ENCODE measurements at regions not wholly inside any gene's neighbourhood (a gene's known extent, or its start where the extent isn't known, plus 50 kb on each side); places are given as distances from the start of the nearest gene placed in this dataset.

- Histone ChIP-seq H3K23ac (ENCODE audit: low read depth, low read length) (0 out of 2 replicates have a peak overlapping the region, but pooled peaks have one; percentile 7), H3K18ac (ENCODE audit: low read depth, low read length) (no peak overlapping the region), H3K4ac (ENCODE audit: low read depth, low read length) (no peak overlapping the region), H2BK20ac (ENCODE audit: low read depth, low read length) (no peak overlapping the region), H2AFZ (replicated peaks; ENCODE audit: low read length, poor library complexity) (peak overlapping the region; percentile 24), H3K79me1 (ENCODE audit: low read depth in 1 of 2, low read length in 2 of 2) (no peaks in the 10 kb centered on the region), H3K14ac (replicated peaks; ENCODE audit: low read depth, low read length) (peak overlapping the region; percentile 21; the same call in 1 of the 2 replicates), H2AK9ac (replicated peaks; ENCODE audit: low read depth, low read length, poor library complexity) (no peak overlapping the region), H3K9ac (ENCODE audit: low read depth, low read length) (no peak overlapping the region), H2BK15ac (ENCODE audit: low read depth, low read length) (no peak overlapping the region; the same call in 2 of the 3 replicates), H4K5ac (ENCODE audit: low read depth, low read length) (no peak overlapping the region), H3K4me1 (ENCODE audit: control insufficient read depth, insufficient read depth, low read length) (peaks cover 8% of the 10 kb centered on the region), H2BK5ac (ENCODE audit: low read depth, low read length, poor library complexity, severe bottlenecking) (no peak overlapping the region), H2BK120ac (ENCODE audit: low read depth, low read length) (peak overlapping the region; percentile 9; the same call in 1 of the 2 replicates), H4K20me1 (ENCODE audit: insufficient read depth, low read length) (no peaks in the 10 kb centered on the region), H3K4me3 (ENCODE audit: insufficient read depth, low read depth, low read length) (no peak overlapping the region), H3K27ac (ENCODE audit: insufficient read depth, low read length) (no peak overlapping the region), H3K4me2 (ENCODE audit: low read depth, low read length) (0 out of 2 replicates have a peak overlapping the region, but pooled peaks have one; percentile 8), H4K91ac (ENCODE audit: insufficient read depth, low read depth, low read length) (no peak overlapping the region), H3K36me3 (ENCODE audit: control insufficient read depth, insufficient read depth, low read length) (no peaks in the 10 kb centered on the region), H3K27me3 (ENCODE audit: control insufficient read depth, insufficient read depth, low read length) (no peaks in the 10 kb centered on the region), H2AK5ac (ENCODE audit: low read depth, low read length) (no peak overlapping the region), H3K56ac (ENCODE audit: extremely low read depth, insufficient read depth, low read length) (no peak overlapping the region; the same call in 1 of the 2 replicates), H3K9me3 (ENCODE audit: control insufficient read depth, insufficient read depth, low read length) (peaks cover 9% of the 10 kb centered on the region), H4K8ac (ENCODE audit: low read depth in 2 of 2, low read length in 2 of 2) (peak overlapping the region in 1 of 2 experiments; percentile 11; a peak in 1 of 4 replicates), H3K9me1 (ENCODE audit: insufficient read depth, low read length) (peaks cover 8% of the 10 kb centered on the region)
- in situ Hi-C loops (cut with MboI; ENCODE audit: low sequenced_read_pairs) (no loop called here), dilution Hi-C loops (cut with HindIII; ENCODE audit: low sequenced_read_pairs, unreplicated experiment) (no loop called here), intact Hi-C loops (cut with micrococcal nuclease) (no loop called here)
- TF ChIP-seq MXI1 (IDR thresholded peaks at IDR 0.05; ENCODE audit: borderline replicate concordance, low read depth, low read length): no peak
- BruUV-seq (replicated peaks): no TSS peak
- DNase-seq (peak; percentile 48), ATAC-seq (ENCODE audit: low read depth) (peak; percentile 55)
- ChIA-PET CTCF (interaction anchor here (1.5 kb wide), 2 partner anchors 9 to 12 kb away, joined by 4 to 7 read pairs; no protein-coding TSS in a partner anchor), POLR2A (ENCODE audit: unreplicated experiment) (interaction anchor here (0.6 kb wide), 2 partner anchors 21 to 431 kb away, joined by 3 to 5 read pairs; no protein-coding TSS in a partner anchor)
- 10% methylated on average over 2 of the region's 7 CpGs; no CpG with 5 or more reads in 1 of the 2 experiments for WGBS, 2 experiments (ENCODE audit: extremely low coverage in 2 of 2, insufficient read length in 1 of 2)
Measured at GRCh38 chr5:73387601-73388305, 60.8 kb downstream of the FOXD1 start.

All from IMR-90 (cell line).